Suprapubic skin (tissue), 4 donors: ENCODE measurements at regions not wholly inside any gene's neighbourhood (a gene's known extent, or its start where the extent isn't known, plus 50 kb on each side); places are given as distances from the start of the nearest gene placed in this dataset.

Experiments
- EP300 ChIP-seq: sonication (generic); formaldehyde crosslinking; IDR thresholded peaks from one replicate; pipeline ENCODE4 v1.6.1; 2017; ENCODE audit warnings: antibody characterized with exemption
- POLR2A ChIP-seq, 2 donors: fragments of 450-650 bp; IDR thresholded peaks; one replicate each; pipeline ENCODE4 v1.6.1; 2017; ENCODE audit warnings: antibody characterized with exemption in 2 of 2, mild to moderate bottlenecking in 2 of 2, moderate library complexity in 2 of 2
- POLR2AphosphoS5 ChIP-seq, 3 donors: sonication (generic); formaldehyde crosslinking; IDR thresholded peaks; one replicate each; pipeline ENCODE4 v1.6.1; 2017; ENCODE audit warnings: antibody characterized with exemption in 3 of 3
- TF ChIP-seq, protein P1 (sequence below), 2 donors: fragments of 200-600 bp in 1 of 2; fragments of 450-650 bp in 1 of 2; sonication (generic) in 1 of 2; IDR thresholded peaks; one replicate each; pipeline ENCODE4 v1.5.1; 2016 to 2019; ENCODE audit warnings: antibody characterized with exemption in 2 of 2, mild to moderate bottlenecking in 1 of 2, moderate library complexity in 1 of 2

DNA sequence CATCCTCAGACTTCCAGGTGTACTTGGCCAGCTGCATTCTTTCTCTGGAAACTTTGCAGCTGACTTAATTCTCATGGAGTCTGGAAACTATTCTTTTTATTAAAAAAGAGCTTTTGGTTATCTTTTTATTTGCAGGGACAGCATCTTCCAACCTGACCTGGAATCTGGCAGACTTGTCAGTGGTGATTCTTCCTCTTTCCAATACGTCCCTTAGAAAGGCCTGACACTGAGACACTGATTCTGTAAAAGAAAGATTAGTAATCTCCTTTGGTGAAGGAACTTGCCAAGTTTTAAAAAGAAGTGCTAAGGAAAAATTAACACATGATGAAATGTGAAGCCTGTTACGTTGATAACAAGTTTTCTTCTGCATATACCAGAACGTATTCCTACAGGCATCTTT lies 440.9 kb upstream of the RAG2 start:
- TF ChIP-seq POLR2AphosphoS5 (IDR thresholded peaks at IDR 0.05) (no peak), EP300 (no peak), POLR2A (IDR thresholded peaks at IDR 0.05) (no peak)
- TF ChIP-seq, protein P1, sequence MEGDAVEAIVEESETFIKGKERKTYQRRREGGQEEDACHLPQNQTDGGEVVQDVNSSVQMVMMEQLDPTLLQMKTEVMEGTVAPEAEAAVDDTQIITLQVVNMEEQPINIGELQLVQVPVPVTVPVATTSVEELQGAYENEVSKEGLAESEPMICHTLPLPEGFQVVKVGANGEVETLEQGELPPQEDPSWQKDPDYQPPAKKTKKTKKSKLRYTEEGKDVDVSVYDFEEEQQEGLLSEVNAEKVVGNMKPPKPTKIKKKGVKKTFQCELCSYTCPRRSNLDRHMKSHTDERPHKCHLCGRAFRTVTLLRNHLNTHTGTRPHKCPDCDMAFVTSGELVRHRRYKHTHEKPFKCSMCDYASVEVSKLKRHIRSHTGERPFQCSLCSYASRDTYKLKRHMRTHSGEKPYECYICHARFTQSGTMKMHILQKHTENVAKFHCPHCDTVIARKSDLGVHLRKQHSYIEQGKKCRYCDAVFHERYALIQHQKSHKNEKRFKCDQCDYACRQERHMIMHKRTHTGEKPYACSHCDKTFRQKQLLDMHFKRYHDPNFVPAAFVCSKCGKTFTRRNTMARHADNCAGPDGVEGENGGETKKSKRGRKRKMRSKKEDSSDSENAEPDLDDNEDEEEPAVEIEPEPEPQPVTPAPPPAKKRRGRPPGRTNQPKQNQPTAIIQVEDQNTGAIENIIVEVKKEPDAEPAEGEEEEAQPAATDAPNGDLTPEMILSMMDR (IDR thresholded peaks at IDR 0.05) = no peak
